Tibial nerve (tissue), 4 donors: ENCODE measurements at regions not wholly inside any gene's neighbourhood (a gene's known extent, or its start where the extent isn't known, plus 50 kb on each side); places are given as distances from the start of the nearest gene placed in this dataset.

ENCODE experiments used
- CTCF ChIP-seq, 5 experiments: fragments of 200-600 bp in 3 of 5; fragments of 450-650 bp in 2 of 5; sonication (generic) in 3 of 5; IDR thresholded peaks; one replicate each; pipeline ENCODE4 v1.5.1; 2016 to 2019; ENCODE audit warnings: antibody characterized with exemption in 5 of 5, mild to moderate bottlenecking in 3 of 5, moderate library complexity in 2 of 5
- EP300 ChIP-seq, 2 donors: sonication (generic); formaldehyde crosslinking; IDR thresholded peaks; one replicate each; pipeline ENCODE4 v1.6.1; 2017; ENCODE audit warnings: antibody characterized with exemption in 2 of 2, mild to moderate bottlenecking in 1 of 2
- POLR2A ChIP-seq, 2 donors: fragments of 450-650 bp; IDR thresholded peaks; one replicate each; pipeline ENCODE4 v1.6.1; 2017; ENCODE audit warnings: antibody characterized with exemption in 2 of 2, mild to moderate bottlenecking in 2 of 2, moderate library complexity in 2 of 2

DNA sequence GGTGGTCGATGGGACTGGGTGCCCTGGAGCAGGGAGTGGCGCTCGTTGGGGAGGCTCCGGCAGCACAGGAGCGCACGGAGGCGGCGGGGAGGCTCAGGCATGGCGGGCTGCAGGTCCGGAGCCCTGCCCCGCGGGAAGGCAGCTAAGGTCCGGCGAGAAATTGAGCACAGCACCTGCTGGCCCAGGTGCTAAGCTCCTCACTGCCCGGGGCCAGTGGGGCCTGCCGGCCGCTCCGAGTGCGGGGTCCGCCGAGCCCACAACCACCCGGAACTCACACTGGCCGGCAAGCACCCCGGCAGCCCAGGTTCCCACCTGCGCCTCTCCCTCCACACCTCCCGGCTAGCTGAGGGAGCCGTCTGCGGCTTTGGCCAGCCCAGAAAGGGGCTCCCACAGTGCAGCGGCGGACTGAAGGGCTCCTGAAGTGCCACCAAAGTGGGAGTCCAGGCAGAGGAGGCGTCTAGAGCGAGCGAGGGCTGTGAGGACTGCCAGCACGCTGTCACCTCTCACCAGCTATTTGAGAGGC is 88.8 kb upstream of the EEF2KMT start:
- TF ChIP-seq POLR2A (IDR thresholded peaks at IDR 0.05) (no peak), CTCF (IDR thresholded peaks at IDR 0.05) (no peak), EP300 (IDR thresholded peaks at IDR 0.05) (no peak)
